Fibroblast of skin of scalp (primary cell): ENCODE measurements at regions not wholly inside any gene's neighbourhood (a gene's known extent, or its start where the extent isn't known, plus 50 kb on each side); places are given as distances from the start of the nearest gene placed in this dataset.
A peak's percentile ranks its signal among the peaks of the same experiment; 100 is the strongest.
"Not testable (repeated sequence)": the region's sequence is repeated elsewhere in the genome, so short reads cannot be mapped to it uniquely, and the experiment has no call there.

Source experiments
- DNase-seq: peaks from one replicate; pipeline ENCODE4 v3.0.0-alpha.2; 2013

DNA sequence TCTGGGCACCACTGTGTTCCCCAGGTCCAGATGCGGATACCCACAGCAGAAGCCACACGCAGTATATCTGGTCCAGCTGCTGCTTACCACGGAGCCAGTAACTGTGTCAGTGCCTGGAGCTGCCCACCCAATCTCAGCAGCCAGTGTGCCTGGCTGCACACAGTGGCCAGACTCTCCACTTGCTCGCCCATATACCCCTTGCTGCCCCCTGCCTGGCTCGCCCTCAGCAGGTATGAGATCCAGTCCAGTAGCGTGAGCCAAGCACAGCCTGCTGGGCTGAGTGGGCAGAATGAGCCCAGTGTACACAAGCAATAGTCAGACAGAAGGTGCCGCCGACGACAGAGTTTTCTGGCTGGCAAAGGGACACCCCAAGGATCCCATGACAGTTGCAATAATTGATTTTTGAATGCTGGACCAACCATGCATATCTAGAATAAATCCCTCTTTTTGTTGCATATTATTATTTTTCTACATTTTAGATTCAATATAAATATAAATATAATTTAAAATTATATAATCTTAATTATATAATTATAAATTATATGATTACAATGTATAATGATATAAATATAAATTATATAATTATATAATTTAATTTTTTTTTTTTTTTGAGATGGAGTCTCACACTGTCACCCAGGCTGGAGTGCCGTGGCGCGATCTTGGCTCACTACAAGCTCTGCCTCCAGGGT lies 918.8 kb upstream of the MIR17HG start:
- DNase-seq: no peak

DNA sequence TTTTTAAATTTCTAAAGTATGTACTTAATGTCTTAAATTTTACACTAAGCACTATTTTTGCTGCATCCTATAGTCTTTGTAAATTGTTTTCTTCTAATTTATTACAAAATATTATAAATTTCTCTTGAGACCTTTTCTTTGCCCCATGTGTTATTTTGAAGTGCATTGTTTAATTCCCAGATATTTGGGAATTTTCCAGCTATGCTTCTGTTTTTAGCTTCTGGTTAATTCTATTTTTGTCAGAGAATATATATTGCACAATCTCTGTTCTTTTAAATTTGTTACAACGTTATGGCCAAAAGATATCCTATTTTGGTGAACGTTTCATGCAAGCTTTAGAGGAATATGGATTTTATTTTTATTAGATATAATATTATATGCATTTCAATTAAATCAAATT lies 917.4 kb upstream of the MIR17HG start:
- DNase-seq: no peak

DNA sequence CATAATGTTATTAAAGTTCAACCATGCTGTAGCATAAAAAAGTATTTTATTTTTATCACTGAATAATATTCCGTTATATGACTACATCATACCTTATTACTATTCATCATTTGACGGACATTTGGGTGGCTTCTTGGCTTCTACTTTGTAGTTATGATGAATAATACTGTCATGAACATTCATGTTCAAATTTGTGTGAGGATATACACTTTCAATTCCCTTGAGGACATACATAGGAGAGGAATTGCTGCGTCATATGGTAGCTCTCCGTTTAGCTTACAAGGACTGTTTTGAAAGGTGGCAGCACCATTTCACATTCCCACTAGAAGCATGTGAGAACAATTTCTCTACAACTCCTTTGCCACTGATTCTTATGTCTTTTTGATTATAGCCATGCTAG lies 910.8 kb upstream of the MIR17HG start:
- no peak for DNase-seq

DNA sequence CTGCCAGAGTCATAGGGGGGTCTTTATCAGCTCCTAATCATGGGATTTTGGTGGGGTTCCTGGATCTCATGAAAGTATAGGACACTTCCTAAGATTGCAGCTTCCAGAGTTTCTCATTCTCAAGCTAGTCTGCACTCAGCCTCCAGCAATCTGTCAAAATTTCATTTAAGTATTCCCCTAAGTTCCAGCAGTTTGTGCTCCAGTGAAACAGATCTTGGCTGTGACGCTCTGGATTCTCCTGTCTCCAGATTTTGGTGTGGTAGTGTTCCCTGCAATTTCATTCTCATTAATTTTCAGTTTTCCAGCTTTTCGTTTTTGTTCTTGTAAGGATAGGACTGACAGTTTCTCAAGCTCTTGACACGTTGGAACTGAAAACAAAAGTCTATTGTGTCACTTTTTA lies 908.9 kb upstream of the MIR17HG start:
- DNase-seq: no peak

DNA sequence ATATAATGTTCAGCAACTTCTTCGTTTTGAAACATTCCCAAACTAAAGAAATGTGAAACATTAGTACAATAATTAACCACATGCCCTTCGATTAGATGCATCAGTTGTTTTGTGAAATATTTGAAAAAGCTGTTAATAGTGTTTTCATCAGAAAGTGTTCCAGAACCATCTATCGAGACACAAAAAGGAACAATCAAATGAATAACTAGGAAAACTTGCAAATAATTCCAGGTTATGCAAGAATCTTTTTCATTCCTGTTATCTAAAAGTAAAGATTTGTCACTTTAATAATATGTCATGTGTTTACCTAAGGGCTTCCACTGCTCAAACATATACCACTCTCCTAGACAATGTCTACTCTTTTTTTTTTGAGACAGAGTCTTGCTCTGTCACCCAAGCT lies 904.2 kb upstream of the MIR17HG start:
- no peak for DNase-seq

DNA sequence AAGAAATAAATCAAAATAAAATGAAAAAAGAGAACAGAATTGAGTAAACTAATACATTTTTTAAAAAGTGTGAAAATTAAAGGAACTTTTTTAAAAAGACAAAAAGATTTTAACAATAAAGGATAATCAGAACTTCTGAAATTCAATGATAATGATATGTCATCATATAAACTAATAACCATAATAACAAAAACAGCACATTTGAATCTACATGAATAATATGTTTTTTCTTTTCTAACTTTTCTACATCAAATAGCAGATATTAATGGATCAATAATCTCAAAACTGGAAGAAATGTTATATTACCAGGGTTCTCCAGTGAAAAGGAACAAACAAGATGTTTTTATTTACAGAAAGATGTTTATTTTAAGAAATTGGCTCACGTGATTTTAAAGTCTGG lies 903.3 kb upstream of the MIR17HG start:
- DNase-seq: no peak

DNA sequence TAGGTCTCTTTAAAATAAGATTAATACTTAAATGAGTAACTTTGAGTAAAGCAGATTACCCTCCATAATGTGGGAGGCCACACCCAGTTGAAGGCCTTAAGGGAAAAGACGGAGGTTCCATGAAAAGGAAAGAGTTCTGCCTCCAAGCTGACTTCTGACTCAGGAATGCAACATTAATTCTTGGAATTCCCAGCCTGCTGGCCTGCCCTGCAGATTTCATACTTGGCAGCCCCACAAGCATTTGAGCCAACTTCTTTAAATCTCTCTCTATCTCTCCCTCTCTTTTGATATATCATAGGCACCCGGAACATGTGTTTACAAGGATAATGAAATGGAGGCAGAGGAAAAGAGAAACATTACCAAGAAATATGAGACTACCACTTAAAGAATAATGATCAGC lies 902.3 kb upstream of the MIR17HG start:
- DNase-seq: peak; percentile 97

DNA sequence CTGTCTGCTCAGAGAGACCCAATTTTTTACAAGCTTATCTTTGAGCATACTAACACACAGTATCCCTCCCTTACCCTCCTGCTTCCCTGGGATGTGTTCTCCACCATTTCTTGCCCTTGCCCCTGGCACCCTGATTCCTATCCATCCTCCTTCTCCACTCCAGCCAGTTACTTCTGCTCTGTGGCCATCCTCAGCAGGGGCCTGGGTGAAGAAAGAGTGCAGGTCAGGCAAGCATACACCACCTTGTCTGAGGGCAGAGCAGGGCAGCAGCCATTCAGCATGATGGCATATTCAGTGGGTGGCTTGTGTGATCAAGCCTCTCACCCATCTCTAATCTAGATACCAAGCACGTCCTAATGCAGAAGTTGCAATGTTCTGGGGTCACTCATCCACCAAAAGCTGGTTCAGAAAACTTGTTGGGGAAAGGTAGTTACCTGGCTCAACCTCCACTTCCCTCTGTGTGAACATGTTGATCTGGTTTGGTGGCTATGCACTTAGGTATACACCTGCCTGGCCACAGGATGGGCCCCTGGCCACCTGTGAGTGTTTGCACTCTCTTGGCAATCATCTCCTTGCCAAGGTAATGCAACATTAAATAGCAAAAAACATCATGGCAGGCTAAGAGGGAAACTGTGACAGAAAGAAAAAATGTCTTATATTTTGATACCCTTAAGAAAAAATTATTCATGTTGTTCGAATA lies 900.3 kb upstream of the MIR17HG start:
- no peak for DNase-seq

DNA sequence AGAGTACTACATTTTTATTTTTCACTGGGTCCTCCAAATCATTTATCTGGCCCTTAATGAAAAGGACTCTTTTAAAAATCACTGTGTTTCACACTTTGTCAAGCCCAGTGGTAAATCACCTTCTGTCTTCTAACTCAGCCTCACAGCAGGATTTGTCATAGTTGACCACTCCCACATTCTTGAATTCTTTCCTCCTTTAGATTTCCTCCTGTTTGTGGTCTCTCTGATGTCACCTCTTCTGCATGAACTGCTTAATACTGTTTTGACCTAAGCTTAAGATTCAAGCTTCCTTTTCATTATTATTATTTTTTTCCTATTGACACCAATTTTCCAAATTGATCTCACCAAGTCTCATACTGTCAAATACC lies 899.8 kb upstream of the MIR17HG start:
- peak; percentile 72 for DNase-seq

DNA sequence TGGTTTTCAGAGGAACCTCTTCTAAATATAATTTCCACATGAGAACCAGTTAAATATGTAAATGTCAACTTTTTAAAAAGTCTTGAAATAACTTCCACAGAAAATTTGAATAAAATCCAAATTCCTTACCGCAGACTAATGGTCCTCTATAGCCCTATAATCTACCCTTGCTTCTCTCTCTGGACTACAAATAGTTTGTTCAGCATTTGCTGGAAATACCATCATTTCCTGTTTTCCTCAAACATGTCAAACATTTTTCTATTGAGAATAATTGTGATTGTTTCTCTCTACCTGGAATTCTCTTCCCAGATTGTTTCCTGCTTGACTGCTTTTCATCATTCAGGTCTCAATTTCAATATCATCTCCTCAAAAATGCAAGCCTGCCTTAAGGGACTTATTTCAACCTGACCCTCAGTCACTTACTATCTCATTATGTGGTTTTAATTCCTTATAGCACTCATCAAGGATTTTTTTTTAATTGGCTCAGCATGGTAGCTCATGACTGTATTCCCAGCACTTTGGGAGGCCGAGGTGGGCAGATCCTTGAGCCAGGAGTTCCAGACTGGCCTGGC lies 898.9 kb upstream of the MIR17HG start:
- peak; percentile 27 for DNase-seq

DNA sequence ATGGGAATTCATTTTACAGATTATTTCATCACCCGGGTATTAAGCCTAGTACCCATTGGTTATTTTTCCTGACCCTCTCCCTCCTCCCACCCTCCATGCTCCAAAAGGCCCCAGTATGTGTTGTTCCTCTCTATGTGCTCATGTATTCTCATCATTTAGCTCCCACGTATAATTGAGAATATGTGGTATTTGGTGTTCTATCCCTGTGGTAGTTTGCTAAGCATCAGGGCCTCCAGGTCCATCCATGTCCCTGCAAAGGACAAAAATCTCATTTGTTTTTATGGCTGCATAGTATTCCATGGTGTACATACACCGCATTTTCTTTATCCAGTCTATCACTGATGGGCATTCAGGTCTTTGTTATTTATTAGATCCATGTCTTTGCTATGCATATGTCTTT lies 894.1 kb upstream of the MIR17HG start:
- no peak for DNase-seq

DNA sequence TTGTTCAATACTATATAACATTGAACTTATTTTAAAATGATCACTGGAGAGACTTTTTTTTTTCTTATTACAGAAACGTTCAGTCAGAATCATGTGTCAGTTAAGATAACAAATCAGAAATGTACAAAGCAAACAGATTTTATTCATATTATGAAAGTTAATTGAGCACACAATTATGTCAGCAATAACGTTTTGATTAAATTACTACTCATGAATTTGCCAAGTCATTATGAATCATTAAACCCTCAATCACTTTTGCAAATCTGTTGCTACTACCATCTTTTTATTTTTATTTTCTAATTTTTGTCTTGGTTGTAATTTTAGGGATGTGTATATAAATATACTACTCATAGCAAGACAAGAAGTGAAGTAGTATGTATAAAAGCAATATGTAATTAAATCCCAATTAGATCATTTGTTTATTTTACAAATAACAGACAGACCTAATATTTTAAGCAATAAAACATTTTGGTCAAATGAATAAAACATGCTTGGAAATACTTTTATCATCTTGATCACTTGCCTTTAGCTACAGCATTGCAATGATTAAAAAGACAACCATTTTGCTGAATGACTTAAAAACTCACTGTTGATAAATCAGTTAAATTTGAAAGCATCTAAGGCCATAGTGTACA lies 893.4 kb upstream of the MIR17HG start:
- no peak for DNase-seq

DNA sequence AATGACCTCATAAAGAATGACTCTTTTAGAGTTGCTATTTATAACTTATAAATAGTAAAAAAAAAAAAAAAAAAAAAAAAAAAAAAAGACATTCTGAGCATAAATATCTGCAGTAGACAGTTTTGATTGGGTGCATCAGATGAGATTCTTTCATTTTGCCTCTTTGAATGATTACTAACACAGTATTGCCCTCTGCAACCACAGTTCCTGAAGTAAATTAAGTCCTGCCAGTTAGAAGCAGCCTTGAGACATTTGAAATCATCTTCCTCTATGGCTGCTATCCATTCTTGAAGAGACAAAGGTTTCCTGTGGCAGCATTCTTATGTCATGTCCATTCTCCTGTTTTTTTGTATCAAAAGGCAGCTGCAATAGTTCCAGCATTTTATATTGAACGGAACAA lies 892.4 kb upstream of the MIR17HG start:
- no peak for DNase-seq

DNA sequence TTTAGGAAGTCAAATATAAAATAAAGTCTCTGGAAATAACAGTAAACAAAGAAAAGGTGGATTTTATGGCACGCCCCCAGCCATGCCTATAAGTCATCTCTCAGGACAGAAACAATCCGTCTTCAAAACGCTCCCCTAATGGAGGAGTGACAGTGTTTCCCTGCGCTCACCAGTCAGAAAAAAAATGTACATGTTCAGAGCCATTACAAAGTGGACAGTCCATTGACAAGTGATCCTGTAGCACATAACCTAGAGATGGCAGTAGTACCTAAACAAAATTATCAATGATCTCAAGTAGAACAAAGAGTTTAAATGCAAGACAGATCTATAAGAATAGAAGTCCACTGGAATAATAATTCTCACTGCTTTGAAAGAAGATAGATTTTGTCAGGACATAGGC lies 891.7 kb upstream of the MIR17HG start:
- no peak for DNase-seq

DNA sequence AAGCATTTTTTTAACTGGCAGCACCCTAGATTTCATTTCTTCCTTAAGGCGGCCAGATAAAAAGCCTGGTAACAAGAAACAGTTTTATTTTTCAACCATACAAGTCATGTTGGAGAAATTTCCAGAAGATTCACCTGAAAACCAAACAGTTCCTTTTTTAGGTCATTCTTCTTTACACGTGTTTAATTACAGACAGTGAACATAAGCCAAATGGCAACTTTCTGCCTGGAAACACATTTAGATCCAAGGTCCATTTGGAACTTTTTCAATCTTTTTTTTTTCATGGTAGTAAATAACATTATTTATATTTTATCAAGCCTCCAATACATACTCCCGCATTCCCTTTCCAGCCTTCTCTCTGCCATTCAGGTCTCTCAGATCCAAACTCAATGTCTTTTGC lies 886.1 kb upstream of the MIR17HG start:
- no peak for DNase-seq

DNA sequence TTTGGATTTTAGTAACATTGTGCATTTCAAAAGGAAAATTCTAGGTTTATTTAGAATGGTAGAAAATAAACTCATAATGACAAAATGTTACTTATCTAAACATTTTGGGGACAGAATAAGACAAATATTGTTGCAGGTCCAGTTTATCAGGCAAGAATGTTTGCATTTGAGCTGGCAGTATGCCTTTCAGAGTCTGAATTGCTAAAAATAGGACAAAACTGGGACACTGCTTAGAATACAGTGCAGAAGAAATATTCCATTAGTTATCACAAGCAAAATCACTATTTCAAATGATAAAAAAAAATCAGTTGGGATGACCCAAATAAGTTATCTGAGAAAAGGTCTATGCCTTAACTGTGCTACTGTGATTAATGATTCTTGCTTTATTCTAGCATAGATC lies 870.3 kb upstream of the MIR17HG start:
- no peak for DNase-seq

DNA sequence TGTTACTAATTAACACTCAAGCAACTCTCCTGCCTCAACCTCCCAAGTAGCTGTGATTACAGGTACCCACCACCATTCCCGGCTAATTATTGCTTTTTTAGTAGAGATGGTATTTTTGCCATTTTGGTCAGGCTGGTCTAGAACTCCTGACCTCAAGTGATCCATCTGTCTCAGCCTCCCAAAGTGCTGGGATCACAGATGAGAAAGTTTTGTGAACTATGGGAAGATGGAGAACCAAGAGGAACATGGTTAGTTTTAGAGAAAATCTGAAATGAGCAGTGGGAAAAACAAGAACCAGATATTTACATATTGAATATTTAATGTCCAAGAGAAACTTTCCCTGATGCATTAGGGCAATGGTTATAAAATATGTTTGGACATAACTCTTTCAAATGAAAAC lies 863.6 kb upstream of the MIR17HG start:
- no peak for DNase-seq

DNA sequence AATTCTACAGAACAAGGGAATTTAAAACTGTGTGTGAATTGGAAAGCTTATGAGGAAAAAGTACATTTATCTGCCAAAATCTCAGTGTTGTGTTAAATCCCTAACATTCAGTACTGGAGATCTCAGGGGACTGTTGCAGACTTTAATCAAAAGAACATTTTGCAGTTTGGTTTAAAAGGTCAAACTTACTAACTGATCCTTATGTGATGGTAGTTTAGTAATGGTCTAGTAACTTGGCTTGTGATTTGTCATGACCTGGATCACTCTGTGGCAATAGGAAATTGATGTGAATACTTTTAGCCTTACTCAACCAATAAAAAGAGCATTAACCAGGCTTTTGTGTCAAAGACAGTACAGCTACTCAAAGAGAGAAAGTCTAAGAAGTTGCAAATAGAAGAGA lies 862.1 kb upstream of the MIR17HG start:
- peak; percentile 71 for DNase-seq

DNA sequence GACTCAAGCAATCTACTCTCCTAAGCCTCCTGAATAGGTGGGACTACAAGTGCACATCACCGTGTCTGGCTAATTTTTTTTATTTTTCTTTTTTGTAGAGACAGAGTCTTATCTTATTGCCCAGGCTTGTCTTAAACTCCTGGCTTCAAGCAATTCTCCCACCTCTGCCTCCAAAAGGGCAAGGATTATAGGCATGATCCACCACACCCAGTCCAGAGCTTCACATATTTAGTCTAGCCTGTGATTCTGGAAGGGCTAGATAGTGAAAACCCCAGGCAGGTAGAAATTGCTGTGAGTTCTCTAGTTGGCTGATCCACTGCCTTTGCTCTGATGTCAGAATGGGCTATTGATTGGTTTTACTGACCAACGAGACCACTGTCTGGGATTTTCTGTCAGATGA lies 854.6 kb upstream of the MIR17HG start:
- DNase-seq: no peak

DNA sequence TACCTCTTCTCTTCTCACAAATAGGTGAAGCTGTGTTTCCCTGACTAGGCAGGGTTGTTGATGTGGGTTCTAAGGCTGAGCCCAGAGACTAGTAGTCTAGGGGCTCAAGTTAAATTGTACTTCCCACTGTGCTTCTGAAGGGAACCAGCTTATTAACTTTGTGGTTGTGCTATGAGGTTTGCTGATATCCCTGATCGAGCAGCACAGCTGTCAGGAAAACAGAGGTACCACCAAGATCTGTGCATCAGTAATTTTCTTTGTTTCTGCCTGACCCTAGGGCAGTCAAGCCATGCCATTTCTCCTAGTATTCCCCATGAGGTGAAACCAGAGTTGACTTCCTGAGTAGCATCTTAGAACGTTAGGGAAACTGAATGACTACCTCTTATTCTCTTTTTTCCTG lies 853.8 kb upstream of the MIR17HG start:
- DNase-seq: no peak

DNA sequence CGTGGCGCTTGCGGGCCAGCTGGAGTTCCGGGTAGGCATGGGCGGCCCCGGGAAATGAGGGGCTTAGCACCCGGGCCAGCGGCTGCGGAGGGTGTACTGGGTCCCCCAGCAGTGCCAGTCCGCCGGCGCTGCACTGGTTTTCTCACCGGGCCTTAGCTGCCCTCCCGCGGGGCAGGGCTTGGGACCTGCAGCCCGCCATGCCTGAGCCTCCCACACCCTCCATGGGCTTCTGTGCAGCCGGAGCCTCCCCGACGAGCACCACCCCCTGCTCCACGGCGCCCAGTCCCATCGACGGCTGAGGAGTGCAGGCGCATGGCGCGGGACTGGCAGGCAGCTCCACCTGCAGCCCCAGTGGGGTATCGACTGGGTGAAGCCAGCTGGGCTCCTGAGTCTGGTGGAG lies 852.6 kb upstream of the MIR17HG start:
- not testable (repeated sequence) for DNase-seq

DNA sequence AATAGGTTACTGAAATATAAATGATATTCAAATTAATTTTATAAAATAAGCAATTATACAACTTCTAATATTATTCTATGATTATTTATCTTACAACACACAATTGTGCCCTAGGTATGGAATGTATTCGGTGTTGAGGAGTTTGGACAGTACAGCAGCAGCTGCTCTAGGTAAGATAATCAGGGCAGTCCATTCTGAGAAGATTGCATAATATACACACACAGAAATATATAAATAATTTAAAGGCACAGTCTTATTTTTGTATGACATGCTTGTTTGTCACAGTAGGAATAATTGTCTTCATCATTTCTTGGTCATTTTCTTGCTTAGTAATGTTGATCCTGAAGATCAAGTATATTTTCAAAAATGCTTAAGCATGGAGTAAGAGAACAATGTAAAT lies 849.4 kb upstream of the MIR17HG start:
- DNase-seq: no peak

DNA sequence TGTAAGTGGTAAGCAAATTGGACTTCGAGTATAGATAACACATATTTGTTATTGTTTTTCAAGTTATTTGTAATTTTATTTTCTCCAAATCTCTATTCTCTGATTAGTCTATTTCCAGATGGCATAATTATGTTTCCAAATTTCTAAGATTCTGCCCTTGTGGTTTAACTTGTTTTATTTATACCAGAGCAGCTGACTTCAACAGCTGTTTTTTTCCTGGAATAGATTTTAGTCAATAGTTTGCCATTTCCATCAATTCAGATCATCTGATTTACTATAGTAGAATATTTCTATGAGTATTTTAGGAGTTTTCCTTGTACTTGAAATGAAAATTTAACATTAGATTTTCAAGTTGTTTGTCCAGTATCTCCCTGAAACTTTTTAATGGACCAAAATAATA lies 848.7 kb upstream of the MIR17HG start:
- no peak for DNase-seq

DNA sequence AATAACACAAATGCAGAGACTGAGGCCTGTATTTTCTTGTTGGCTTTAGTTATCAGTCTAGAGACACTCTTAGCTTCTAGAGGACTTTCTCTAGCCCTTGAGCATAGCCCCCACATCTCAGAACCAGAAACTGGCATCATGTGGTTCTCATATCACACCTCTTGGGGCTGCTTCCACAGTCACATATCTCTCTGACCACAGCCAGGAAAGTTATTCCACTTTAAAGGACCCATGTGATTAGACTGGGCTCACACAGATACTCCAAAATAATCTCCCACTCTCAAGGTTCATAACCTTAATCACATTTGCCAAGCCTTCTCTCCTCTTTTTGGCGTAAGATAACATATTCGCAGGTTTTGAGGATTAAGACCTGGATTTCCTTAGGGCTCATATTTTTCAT lies 846.9 kb upstream of the MIR17HG start:
- DNase-seq: no peak
